ENCODE measurements at regions not wholly inside any gene's neighbourhood (a gene's known extent, or its start where the extent isn't known, plus 50 kb on each side); places are given as distances from the start of the nearest gene placed in this dataset.
"Not testable (repeated sequence)": the region's sequence is repeated elsewhere in the genome, so short reads cannot be mapped to it uniquely, and the experiment has no call there.

DNA sequence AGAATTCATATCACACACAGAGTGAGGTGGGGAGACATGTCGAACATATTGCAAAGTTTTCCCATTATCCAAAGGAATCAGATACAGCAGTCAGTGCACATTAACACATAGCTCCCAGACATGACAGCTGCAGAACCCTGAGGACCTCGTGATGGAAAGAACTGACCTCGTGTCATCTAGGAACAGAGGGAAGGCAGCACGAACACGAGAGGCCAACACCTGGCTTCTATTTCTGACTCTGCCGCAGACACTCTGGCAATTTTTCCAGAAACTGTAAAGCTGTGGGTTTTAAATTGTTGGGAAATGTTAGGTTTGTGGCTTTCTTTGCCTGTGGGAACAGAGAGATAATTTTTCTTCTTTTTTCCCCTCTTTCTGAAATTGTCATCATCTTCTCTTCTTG, 315.0 kb upstream of the PIK3R1 start:
- DNase-seq (ENCODE audit: low read depth in 6 of 9, low spot score in 9 of 9): no peak
- Histone ChIP-seq H3K36me3 (ENCODE audit: control insufficient read depth in 2 of 2, insufficient read depth in 2 of 2, low read length in 1 of 2) (no peaks in the 10 kb centered on the region), H3K9me3 (ENCODE audit: control insufficient read depth in 2 of 2, insufficient read depth in 1 of 2, low read length in 1 of 2) (no peaks in the 10 kb centered on the region), H3K27ac (ENCODE audit: low read depth in 1 of 2, low read length in 1 of 2) (no peak overlapping the region), H3K27me3 (ENCODE audit: control insufficient read depth in 2 of 2, insufficient read depth in 1 of 2, low read length in 1 of 2) (no peaks in the 10 kb centered on the region), H3K4me3 (ENCODE audit: low read length in 2 of 2) (no peak overlapping the region), H3K4me1 (ENCODE audit: control insufficient read depth in 2 of 2, insufficient read depth in 2 of 2, low read length in 2 of 2) (no peaks in the 10 kb centered on the region)
- WGBS: 94% methylated on average over 6 of the region's 6 CpGs

DNA sequence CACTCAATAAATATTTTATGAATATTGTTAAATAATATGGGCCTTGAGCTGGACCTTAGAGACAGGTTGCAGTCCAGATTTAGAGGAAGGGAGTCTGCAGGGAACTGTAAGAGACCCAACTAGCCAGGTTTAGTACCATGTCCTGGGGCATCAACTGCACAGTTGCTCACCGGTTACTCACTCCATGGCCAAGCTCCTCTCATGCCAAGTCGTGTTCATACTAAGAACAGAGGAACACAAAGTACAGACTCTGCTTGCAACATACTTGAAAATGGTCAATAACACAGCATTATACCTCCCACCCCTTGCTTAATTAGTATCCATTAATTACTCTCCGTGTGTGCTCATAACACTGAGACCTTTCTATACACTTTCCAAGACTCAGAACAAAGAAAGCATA, 317.6 kb upstream of the PIK3R1 start:
- Histone ChIP-seq H3K27me3 (ENCODE audit: control insufficient read depth in 2 of 2, insufficient read depth in 1 of 2, low read length in 1 of 2) (no peaks in the 10 kb centered on the region), H3K9me3 (ENCODE audit: control insufficient read depth in 2 of 2, insufficient read depth in 1 of 2, low read length in 1 of 2) (no peaks in the 10 kb centered on the region), H3K36me3 (ENCODE audit: control insufficient read depth in 2 of 2, insufficient read depth in 2 of 2, low read length in 1 of 2) (no peaks in the 10 kb centered on the region), H3K27ac (ENCODE audit: low read depth in 1 of 2, low read length in 1 of 2) (no peak overlapping the region), H3K4me1 (ENCODE audit: control insufficient read depth in 2 of 2, insufficient read depth in 2 of 2, low read length in 2 of 2) (no peaks in the 10 kb centered on the region), H3K4me3 (ENCODE audit: low read length in 2 of 2) (no peak overlapping the region)
- 98% methylated on average over 3 of the region's 3 CpGs for WGBS
- DNase-seq (ENCODE audit: low read depth in 6 of 9, low spot score in 9 of 9): no peak

DNA sequence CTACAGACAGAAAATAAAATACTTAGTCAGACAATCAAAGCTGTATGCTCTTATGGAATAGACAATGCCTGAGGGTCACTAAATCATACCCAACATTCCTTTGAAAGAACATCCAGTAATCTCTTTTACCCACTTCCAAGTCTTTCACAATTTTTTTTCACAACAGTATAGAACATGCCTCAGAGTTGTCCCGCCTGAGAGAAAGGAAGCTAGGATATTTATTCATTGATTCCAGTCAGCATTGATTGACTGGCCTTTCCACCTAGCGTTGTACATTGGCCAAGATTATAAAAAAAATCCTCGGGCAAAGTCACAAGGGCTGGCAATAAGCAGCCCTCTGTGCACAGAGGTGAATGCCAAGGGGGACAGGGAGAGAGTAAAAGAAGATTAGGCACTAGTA, 318.1 kb upstream of the PIK3R1 start:
- no peak overlapping the region for H3K27ac ChIP-seq (ENCODE audit: low read depth in 1 of 2, low read length in 1 of 2)

DNA sequence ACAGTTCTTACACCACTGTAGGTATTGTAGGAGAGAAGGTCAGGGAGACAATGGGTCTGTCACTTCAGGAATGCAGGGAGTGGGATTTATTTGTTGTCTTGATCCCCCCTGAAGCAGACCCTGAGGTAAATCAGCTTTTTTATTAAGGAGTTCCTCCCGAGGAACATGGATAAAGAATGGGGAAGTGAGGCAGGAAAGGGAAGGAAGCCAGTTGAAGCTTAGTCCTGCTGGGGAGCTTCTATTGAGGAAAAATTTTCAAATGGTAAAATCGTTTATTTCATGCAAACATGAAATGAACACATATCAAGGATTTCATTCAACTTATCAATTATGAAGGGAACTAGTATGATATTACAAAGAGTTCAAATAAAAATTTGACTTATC, 318.6 kb upstream of the PIK3R1 start:
- no peaks in the 10 kb centered on the region for H3K27me3 ChIP-seq (ENCODE audit: control insufficient read depth in 2 of 2, insufficient read depth in 1 of 2, low read length in 1 of 2)
- no peaks in the 10 kb centered on the region for H3K9me3 ChIP-seq (ENCODE audit: control insufficient read depth in 2 of 2, insufficient read depth in 1 of 2, low read length in 1 of 2)
- H3K27ac ChIP-seq (ENCODE audit: low read depth in 1 of 2, low read length in 1 of 2): no peak overlapping the region
- 10% methylated on average over 2 of the region's 2 CpGs for WGBS
- no peaks in the 10 kb centered on the region for H3K36me3 ChIP-seq (ENCODE audit: control insufficient read depth in 2 of 2, insufficient read depth in 2 of 2, low read length in 1 of 2)
- no peaks in the 10 kb centered on the region for H3K4me1 ChIP-seq (ENCODE audit: control insufficient read depth in 2 of 2, insufficient read depth in 2 of 2, low read length in 2 of 2)
- no peak overlapping the region for H3K4me3 ChIP-seq (ENCODE audit: low read length in 2 of 2)
- DNase-seq (ENCODE audit: low read depth in 6 of 9, low spot score in 9 of 9): no peak

More for the DNA sequence above, 318.1 kb upstream of the PIK3R1 start:
- 66% methylated on average over 3 of the region's 3 CpGs for WGBS
- DNase-seq (ENCODE audit: low read depth in 6 of 9, low spot score in 9 of 9): no peak
- no peaks in the 10 kb centered on the region for H3K4me1 ChIP-seq (ENCODE audit: control insufficient read depth in 2 of 2, insufficient read depth in 2 of 2, low read length in 2 of 2)
- no peaks in the 10 kb centered on the region for H3K27me3 ChIP-seq (ENCODE audit: control insufficient read depth in 2 of 2, insufficient read depth in 1 of 2, low read length in 1 of 2)
- no peaks in the 10 kb centered on the region for H3K9me3 ChIP-seq (ENCODE audit: control insufficient read depth in 2 of 2, insufficient read depth in 1 of 2, low read length in 1 of 2)
- no peaks in the 10 kb centered on the region for H3K36me3 ChIP-seq (ENCODE audit: control insufficient read depth in 2 of 2, insufficient read depth in 2 of 2, low read length in 1 of 2)
- H3K4me3 ChIP-seq (ENCODE audit: low read length in 2 of 2): no peak overlapping the region

DNA sequence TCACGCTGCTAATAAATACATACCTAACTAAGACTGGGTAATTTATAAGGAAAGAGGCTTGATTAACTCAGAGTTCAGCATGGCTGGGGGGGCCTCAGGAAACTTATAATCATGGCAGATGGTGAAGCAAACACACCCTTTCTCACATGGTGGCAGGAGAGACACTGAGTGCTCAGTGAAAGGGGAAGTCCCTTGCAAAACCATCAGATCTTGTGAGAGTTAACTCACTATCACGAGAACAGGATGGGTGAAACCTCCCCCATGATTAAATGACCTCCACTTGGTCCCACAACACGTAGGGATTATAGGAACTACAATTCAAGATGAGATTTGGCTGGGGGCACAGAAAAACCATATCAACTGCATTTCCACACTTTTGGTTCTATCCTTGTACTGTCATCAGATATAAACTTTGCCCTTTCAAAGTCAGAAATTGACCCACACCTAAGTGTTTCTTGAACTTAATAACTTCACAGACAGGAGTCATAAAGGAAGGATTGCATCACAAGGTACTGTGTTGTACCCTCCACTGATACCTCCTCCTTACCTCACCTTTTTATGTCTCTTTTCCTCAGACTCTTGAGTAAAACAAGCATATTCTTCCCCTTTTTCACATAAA, 319.1 kb upstream of the PIK3R1 start:
- Histone ChIP-seq H3K9me3 (ENCODE audit: control insufficient read depth in 2 of 2, insufficient read depth in 1 of 2, low read length in 1 of 2) (no peaks in the 10 kb centered on the region), H3K27ac (ENCODE audit: low read depth in 1 of 2, low read length in 1 of 2) (no peak overlapping the region), H3K27me3 (ENCODE audit: control insufficient read depth in 2 of 2, insufficient read depth in 1 of 2, low read length in 1 of 2) (no peaks in the 10 kb centered on the region), H3K4me3 (ENCODE audit: low read length in 2 of 2) (no peak overlapping the region), H3K36me3 (ENCODE audit: control insufficient read depth in 2 of 2, insufficient read depth in 2 of 2, low read length in 1 of 2) (no peaks in the 10 kb centered on the region), H3K4me1 (ENCODE audit: control insufficient read depth in 2 of 2, insufficient read depth in 2 of 2, low read length in 2 of 2) (no peaks in the 10 kb centered on the region)
- WGBS: 74% methylated on average over 3 of the region's 3 CpGs
- no peak for DNase-seq (ENCODE audit: low read depth in 6 of 9, low spot score in 9 of 9)

DNA sequence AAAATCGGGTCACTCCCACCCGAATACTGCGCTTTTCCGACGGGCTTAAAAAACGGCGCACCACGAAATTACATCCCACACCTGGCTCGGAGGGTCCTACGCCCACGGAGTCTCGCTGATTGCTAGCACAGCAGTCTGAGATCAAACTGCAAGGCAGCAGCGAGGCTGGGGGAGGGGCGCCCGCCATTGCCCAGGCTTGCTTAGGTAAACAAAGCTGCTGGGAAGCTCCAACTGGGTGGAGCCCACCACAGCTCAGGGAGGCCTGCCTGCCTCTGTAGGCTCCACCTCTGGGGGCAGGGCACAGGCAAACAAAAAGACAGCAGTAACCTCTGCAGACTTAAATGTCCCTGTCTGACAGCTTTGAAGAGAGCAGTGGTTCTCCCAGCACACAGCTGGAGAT, 325.7 kb upstream of the PIK3R1 start:
- not testable (repeated sequence) for DNase-seq (ENCODE audit: low read depth in 6 of 9, low spot score in 9 of 9); H3K36me3 ChIP-seq (ENCODE audit: control insufficient read depth in 2 of 2, insufficient read depth in 2 of 2, low read length in 1 of 2); H3K9me3 ChIP-seq (ENCODE audit: control insufficient read depth in 2 of 2, insufficient read depth in 1 of 2, low read length in 1 of 2); H3K27ac ChIP-seq (ENCODE audit: low read depth in 1 of 2, low read length in 1 of 2); H3K4me3 ChIP-seq (ENCODE audit: low read length in 2 of 2); H3K27me3 ChIP-seq (ENCODE audit: control insufficient read depth in 2 of 2, insufficient read depth in 1 of 2, low read length in 1 of 2); H3K4me1 ChIP-seq (ENCODE audit: control insufficient read depth in 2 of 2, insufficient read depth in 2 of 2, low read length in 2 of 2)
- WGBS: 93% methylated on average over 15 of the region's 15 CpGs

DNA sequence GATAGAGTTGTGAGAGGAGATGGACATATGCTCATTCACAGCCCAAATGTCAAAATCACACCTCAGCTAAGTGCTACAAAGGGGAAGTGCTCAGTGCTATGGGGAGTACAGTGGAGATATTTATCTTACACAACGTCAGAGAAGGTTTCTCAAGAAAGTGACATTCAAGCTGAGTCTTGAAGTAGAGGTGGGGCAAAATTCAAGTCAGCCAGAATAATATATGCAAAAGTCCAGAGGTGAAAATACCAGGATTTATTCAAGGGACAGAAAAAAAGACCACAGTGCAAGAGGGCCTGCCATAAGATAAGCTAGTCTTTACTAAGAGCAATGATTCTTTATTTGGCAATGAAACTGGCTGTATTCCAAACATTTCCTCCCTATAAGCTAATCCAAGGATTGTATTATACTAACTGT, 327.8 kb upstream of the PIK3R1 start:
- Histone ChIP-seq H3K4me3 (ENCODE audit: low read length in 2 of 2) (no peak overlapping the region), H3K4me1 (ENCODE audit: control insufficient read depth in 2 of 2, insufficient read depth in 2 of 2, low read length in 2 of 2) (no peaks in the 10 kb centered on the region), H3K9me3 (ENCODE audit: control insufficient read depth in 2 of 2, insufficient read depth in 1 of 2, low read length in 1 of 2) (no peaks in the 10 kb centered on the region), H3K36me3 (ENCODE audit: control insufficient read depth in 2 of 2, insufficient read depth in 2 of 2, low read length in 1 of 2) (no peaks in the 10 kb centered on the region), H3K27me3 (ENCODE audit: control insufficient read depth in 2 of 2, insufficient read depth in 1 of 2, low read length in 1 of 2) (no peaks in the 10 kb centered on the region), H3K27ac (ENCODE audit: low read depth in 1 of 2, low read length in 1 of 2) (no peak overlapping the region)
- WGBS: 64% methylated on average over 1 of the region's 1 CpG
- no peak for DNase-seq (ENCODE audit: low read depth in 6 of 9, low spot score in 9 of 9)

DNA sequence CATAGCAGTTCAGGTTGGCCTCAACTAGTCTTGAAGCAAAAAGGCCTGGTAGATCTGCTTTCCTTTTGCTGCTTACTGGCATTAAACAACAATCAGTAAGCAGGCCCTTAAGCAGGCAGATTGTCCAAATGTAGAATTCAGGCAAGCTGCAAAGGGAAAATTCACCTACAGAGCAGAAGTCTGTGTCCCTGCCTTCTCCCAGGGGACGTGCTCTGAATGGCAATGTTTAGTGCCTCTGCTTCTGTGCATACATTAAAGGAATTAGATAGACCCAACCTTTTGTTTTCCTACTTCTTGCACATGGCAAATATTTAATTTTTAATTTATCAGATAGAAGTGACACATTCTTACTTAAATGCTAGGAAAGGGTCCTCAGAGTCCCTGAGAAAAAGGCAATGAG, 328.8 kb upstream of the PIK3R1 start:
- no peak overlapping the region for H3K27ac ChIP-seq (ENCODE audit: low read depth in 1 of 2, low read length in 1 of 2)
- no peaks in the 10 kb centered on the region for H3K36me3 ChIP-seq (ENCODE audit: control insufficient read depth in 2 of 2, insufficient read depth in 2 of 2, low read length in 1 of 2)
- no peaks in the 10 kb centered on the region for H3K4me1 ChIP-seq (ENCODE audit: control insufficient read depth in 2 of 2, insufficient read depth in 2 of 2, low read length in 2 of 2)
- 93% methylated on average over 1 of the region's 1 CpG for WGBS
- no peaks in the 10 kb centered on the region for H3K27me3 ChIP-seq (ENCODE audit: control insufficient read depth in 2 of 2, insufficient read depth in 1 of 2, low read length in 1 of 2)
- H3K9me3 ChIP-seq (ENCODE audit: control insufficient read depth in 2 of 2, insufficient read depth in 1 of 2, low read length in 1 of 2): no peaks in the 10 kb centered on the region
- no peak overlapping the region for H3K4me3 ChIP-seq (ENCODE audit: low read length in 2 of 2)
- no peak for DNase-seq (ENCODE audit: low read depth in 6 of 9, low spot score in 9 of 9)

DNA sequence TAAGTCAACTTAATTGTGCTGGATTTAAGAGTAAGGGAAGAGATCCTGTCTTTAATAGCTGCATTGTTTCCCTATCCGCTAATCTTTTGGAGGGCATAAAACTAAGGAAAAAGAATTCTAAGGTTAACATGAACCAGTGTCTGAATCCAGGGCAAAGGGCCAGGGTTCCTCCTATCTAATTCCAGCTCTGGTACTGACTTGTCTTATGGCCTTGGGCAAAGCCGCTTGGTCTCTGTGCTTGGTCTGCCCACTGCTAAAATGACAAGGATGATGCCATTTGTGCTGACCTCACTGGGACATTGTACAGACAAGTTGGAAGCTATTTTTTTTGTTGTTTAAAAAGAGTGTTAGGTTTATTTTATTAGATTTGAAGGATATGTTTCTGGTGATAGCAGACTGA, 334.7 kb upstream of the PIK3R1 start:
- H3K4me3 ChIP-seq (ENCODE audit: low read length in 2 of 2): no peak overlapping the region
- over 99% methylated on average over 2 of the region's 2 CpGs for WGBS
- H3K4me1 ChIP-seq (ENCODE audit: control insufficient read depth in 2 of 2, insufficient read depth in 2 of 2, low read length in 2 of 2): no peaks in the 10 kb centered on the region
- H3K36me3 ChIP-seq (ENCODE audit: control insufficient read depth in 2 of 2, insufficient read depth in 2 of 2, low read length in 1 of 2): no peaks in the 10 kb centered on the region
- H3K27me3 ChIP-seq (ENCODE audit: control insufficient read depth in 2 of 2, insufficient read depth in 1 of 2, low read length in 1 of 2): no peaks in the 10 kb centered on the region
- H3K27ac ChIP-seq (ENCODE audit: low read depth in 1 of 2, low read length in 1 of 2): no peak overlapping the region
- no peak for DNase-seq (ENCODE audit: low read depth in 6 of 9, low spot score in 9 of 9)
- no peaks in the 10 kb centered on the region for H3K9me3 ChIP-seq (ENCODE audit: control insufficient read depth in 2 of 2, insufficient read depth in 1 of 2, low read length in 1 of 2)

DNA sequence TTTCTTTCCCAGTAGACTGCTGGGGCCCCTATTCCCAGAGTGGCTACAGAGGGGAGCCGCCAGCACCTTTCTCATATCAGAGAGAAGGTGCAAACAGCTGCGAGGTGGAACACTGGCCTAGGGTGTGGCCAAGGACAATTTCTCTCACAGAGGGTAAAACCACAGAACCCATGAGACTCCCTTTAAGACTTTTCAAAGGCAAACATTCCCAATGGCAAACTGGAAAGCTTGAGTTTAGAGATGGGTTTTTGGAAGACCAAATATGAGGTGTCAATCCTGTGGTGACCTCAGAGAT, 335.1 kb upstream of the PIK3R1 start:
- Histone ChIP-seq H3K36me3 (ENCODE audit: control insufficient read depth in 2 of 2, insufficient read depth in 2 of 2, low read length in 1 of 2) (no peaks in the 10 kb centered on the region), H3K4me3 (ENCODE audit: low read length in 2 of 2) (no peak overlapping the region), H3K4me1 (ENCODE audit: control insufficient read depth in 2 of 2, insufficient read depth in 2 of 2, low read length in 2 of 2) (no peaks in the 10 kb centered on the region), H3K27me3 (ENCODE audit: control insufficient read depth in 2 of 2, insufficient read depth in 1 of 2, low read length in 1 of 2) (no peaks in the 10 kb centered on the region), H3K27ac (ENCODE audit: low read depth in 1 of 2, low read length in 1 of 2) (no peak overlapping the region), H3K9me3 (ENCODE audit: control insufficient read depth in 2 of 2, insufficient read depth in 1 of 2, low read length in 1 of 2) (no peaks in the 10 kb centered on the region)
- 96% methylated on average over 2 of the region's 2 CpGs for WGBS
- no peak for DNase-seq (ENCODE audit: low read depth in 6 of 9, low spot score in 9 of 9)

Data from thymus (tissue), 11 donors.